Bone marrow (tissue), 2 donors: ENCODE measurements at regions not wholly inside any gene's neighbourhood (a gene's known extent, or its start where the extent isn't known, plus 50 kb on each side); places are given as distances from the start of the nearest gene placed in this dataset.

Source experiments
- DNase-seq, 2 donors: peaks; one replicate each; lab custom pipeline; 2025; lab: John Stamatoyannopoulos, UW

DNA sequence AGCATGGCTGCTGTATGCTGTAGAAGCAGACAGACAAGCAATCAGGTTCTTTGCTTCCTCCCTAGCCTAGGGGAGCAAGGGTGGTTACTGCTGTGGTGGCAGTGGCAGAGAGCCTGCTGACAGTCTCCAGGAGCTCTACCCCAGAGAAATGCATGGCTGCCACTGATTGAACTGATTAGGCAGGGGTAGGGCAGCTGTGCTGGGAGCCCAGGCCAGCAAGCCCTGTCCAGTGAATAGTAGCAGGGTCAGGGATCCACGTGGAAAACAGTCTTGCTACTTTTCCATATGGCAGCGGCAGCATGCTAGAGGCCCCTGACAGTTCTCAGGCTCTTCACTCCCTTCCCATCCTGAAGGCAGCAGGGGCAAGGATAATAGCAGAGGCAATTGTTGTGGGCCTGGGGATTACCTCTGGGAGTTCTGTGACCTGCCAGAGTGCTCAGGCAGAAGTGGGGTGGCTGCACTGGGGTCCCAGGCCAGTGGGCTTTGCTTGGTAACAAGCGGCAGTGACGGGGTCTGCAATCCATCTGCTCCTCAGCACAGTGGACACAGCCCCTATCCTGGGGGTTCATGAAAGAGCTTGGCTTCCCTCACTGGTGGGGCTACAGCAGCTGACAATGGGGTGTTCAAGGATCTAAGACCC is 558.8 kb upstream of the GHITM start:
- DNase-seq: no peak

GRCh38 chr10:83582407-83583095 is 556.8 kb upstream of the GHITM start:
- no peak for DNase-seq

DNA sequence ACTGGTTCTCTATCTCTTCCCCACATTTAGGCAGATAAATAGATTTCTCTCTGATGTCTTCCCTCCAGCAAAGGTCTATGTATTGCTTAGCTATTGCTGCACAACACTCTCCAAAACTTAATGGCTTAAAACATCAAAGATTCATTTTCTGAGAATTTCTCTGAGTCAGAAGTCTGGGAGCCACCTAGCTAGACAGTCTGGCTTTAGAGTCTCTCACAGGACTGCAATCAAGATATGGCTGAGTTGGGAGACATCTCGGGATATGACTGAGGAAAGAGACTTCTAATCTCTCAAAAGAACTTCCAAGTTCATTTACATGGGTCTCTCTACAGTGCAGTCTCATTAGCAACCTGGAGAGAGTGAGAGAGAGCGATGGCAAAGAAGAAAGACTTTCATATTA is 553.6 kb upstream of the GHITM start:
- no peak for DNase-seq

- no peak for DNase-seq
These were observed 546.9 kb upstream of the GHITM start for GRCh38 chr10:83592337-83592935.

- no peak for DNase-seq
These were observed 535.6 kb upstream of the GHITM start for GRCh38 chr10:83603708-83604107.

GRCh38 chr10:83605783-83606630 is 533.3 kb upstream of the GHITM start:
- DNase-seq: no peak

- no peak for DNase-seq
These were observed 531.2 kb upstream of the GHITM start for GRCh38 chr10:83607959-83608745.

DNA sequence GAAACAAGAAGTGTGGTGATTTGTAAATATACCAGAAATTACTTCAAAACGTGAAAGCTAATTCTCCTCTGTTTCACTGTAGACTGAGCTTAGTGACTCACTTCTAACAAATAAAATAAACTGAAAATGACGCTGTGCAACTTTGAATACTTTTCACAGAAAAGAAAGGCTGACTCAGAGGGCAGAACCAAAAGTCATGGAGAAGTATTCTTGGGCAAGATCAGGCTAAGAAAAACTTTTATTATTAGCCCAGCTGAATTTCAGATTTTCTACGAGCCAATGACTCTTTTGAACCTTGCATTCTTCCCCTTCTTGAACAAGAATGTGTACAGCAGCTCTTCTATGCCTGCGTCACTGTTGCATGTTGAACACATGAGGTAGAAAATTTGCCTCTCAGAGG is 527.3 kb upstream of the GHITM start:
- no peak for DNase-seq

- no peak for DNase-seq
These were observed 526.6 kb upstream of the GHITM start for GRCh38 chr10:83612746-83613145.

GRCh38 chr10:83617172-83617571 is 522.1 kb upstream of the GHITM start:
- DNase-seq: no peak

DNA sequence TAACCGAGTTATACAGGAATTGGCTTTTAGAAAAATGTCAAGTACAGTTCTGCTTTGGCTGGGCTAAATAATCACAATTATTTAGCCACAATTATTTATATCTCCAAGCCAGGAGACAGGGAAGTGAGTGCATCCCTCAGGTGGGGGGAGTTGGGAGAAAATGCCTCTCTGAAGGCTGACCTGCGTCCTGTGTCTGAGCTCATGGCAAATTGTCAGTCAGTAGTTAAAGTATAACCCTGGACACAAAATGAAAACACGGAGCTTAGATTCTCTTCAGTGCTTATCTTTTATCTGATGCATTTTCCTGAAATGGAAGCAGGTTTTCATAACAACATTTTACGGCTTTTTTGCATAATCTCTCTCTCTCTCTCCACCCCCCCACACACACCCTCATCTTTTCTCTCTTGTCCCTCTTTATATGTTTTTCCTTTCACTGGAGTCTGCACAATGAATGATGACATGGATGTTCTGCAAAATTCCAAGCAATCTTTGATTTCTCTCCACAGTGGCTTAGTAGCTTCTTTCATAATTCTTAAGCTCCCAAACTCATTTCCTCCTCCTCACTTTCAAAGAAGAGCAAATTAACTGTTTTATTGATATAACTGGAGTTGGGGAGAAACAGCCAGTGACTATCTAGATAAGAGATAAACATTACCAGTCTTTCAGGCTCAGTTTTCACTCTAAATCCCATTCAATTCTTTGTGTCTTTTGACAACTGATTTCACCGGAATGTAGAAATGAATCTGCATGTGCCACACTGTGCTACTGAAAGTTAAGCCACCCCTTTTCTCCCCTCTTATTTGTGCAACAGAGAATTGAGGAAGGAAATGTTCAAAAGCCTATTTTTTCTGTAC is 521.4 kb upstream of the GHITM start:
- no peak for DNase-seq

GRCh38 chr10:83625831-83626360 is 513.4 kb upstream of the GHITM start:
- no peak for DNase-seq

DNA sequence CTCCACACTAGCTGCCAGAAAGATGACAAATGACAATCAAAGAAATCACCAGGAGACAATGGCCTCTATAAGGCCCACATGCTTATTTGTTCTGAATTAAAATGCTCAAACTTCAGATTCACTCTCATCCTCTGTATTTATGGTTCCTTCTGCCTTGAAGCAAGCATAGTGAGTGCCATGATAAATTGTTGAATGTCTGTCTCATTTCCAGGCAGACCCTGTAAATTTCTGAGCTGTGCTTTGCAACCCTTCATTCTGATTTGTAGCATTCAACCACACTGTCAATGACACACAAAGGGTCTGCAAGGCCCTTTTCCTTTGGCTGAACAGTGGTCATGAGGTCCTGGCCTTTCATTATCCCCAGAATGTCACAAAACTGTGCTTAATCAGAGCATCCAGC is 506.6 kb upstream of the GHITM start:
- no peak for DNase-seq

DNA sequence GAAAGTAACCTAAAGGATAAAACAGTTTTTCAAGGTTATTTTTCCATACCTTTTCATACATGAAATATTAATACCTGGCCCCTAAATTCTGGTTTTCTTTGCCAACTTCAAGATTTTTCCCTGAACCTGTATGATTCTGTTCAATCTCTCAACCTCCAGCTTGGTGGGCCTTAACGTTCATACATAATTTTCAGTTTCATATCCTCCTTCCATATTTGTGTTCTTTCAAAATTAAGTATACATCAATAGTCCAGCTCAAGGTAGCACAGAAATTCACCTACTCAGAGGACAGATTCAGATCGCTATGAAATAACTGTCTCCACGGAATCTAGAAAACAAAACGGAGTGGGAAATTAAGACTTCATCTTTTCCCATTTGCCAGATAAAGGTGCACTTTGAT is 505.8 kb upstream of the GHITM start:
- no peak for DNase-seq

- no peak for DNase-seq
These were observed 502.5 kb upstream of the GHITM start for GRCh38 chr10:83636826-83637225.

- DNase-seq: no peak
These were observed 491.8 kb upstream of the GHITM start for GRCh38 chr10:83647526-83647925.

GRCh38 chr10:83648201-83648600 is 491.1 kb upstream of the GHITM start:
- no peak for DNase-seq

DNA sequence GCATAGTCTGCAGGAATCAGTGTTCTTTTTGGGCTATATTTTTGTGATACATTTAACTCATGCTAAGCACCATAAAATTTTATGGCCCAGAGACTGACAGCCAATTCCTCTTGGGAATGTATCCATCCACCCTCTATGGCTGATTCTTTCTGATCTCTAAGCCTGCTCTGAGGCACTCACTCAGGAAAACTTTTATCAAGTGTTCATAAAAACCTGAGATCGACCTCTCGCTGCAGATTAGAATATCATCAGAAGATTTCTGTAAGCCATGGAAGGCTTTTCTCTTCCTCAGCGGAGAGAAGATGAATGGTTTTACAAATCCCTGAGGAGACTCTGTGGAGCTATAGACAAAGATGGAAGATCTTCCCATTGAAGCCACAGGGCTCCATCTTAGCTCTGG is 489.8 kb upstream of the GHITM start:
- DNase-seq: no peak

GRCh38 chr10:83654689-83655088 is 484.6 kb upstream of the GHITM start:
- no peak for DNase-seq

GRCh38 chr10:83656924-83657323 is 482.4 kb upstream of the GHITM start:
- no peak for DNase-seq

- no peak for DNase-seq
These were observed 481.8 kb upstream of the GHITM start for GRCh38 chr10:83657487-83657886.
